NCI-H748 (cell line): ENCODE measurements at regions not wholly inside any gene's neighbourhood (a gene's known extent, or its start where the extent isn't known, plus 50 kb on each side); places are given as distances from the start of the nearest gene placed in this dataset.

Experiments
- DNase-seq: peaks from one replicate; lab custom pipeline; 2025; ENCODE audit not compliant: unreplicated experiment; lab: John Stamatoyannopoulos, UW

DNA sequence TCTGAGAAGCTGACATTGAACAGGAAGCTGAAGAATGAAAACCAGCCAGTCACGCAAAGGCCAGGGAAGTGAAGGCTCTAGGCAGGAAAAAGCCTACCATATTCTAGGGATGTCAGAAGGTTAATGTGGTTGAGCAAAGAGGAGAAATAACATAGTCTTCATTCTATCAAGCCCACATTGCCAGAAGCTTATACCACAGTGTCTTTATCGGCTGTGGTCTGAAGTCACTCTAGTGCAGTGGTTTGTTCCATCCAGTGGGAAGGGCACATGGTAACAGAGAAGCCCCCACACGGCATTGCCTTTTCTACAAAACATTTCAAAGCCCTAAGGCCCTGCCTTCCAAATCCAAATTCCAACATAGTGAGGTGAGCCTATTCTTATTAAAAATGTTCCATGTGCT is 311.3 kb downstream of the TNS1 start:
- no peak for DNase-seq

- DNase-seq, result no peak
Measured at GRCh38 chr2:217689053-217689452, 313.7 kb downstream of the TNS1 start.

DNA sequence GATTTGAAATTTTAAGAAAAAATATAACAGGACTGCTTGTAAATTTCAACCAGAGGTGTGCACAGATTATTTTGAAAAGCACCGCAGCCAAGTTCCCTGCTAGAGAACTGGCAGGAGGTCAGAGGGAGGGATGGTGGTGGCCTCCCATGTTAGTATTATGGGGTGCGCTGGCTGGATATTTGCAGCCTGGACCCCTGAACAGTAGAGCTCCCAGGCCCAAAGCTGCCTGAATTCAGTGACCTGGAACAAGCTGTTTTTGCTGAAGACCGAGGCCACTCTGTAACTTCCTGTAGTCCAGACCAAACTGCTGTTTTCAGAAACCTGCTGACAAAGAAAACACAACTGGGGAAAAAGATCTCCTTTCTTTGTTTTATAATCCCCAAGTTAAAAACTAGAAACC is 314.3 kb downstream of the TNS1 start:
- DNase-seq, result no peak

DNA sequence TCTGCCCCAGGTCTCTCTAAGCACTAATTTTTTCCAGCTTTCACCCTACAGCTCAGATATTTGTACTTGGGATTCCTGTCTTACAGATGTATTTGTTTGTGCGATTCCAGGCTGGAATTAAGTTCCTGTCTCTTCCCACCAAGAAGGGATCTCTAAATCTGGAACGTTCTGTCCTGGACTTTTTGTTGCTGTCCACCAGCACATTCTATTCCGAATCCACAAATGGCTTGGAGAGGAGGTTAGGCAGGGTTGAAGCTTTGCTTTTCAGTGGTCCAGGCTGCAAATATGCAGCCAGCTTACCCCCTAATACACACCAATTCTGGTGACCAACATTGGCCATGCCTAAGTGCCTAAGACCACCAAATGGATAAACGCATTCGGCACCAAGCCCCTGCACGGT is 315.0 kb downstream of the TNS1 start:
- DNase-seq, result no peak

DNA sequence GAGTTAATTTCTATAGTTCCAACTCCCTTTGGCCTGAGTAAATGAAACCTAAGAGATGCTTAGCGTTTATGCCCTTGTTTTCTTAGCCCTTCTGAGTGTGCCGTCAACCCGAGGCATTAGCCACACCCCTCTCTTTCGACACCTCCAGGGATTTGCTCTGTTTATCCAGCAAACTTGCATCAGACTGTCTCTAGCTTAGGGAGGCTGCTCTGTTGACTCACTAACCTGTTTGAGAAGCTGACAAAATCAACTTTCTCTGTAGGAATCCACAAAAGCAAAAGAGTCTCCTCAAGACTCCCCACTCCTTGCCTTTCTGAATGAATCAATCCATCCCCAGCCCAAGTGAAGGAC is 317.6 kb downstream of the TNS1 start:
- peak; percentile 39 for DNase-seq

DNA sequence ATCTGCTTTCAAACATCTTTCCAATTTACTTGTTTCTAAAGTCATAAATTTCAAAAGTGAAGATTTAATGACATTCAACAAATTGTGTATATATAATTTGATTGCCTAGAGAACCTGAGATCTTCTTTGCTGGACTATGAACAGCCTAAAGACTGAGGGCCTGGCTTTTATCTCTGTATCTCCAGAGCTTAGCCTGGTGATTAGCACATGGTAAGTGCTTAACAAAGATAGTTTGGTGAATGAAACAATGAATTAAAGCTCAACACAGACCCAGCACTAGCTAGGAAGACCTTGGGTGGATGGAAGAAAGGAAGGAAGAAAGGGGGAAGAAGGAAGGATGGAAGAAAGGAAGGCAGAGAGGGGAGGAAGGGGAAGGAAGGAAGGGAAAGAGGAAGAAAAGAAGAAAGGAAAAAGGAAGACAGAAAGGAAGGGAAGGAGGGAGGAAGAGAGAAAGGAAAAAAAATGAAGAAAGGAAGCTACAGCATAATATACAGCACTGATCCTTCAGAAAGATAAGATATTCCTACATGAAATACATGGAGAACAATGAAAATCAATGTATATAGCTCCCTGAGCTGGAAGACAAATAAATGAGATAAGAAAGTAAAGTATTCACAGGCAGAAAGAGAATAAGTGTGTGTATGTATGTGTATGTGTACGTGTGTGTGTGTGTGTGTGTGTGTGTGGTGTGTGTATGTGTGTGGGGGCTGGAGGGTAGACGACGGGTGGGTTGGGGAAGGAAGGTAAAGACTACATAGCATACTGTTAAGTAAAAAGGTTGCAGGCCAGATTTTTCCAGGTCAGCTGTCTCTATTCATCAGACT is 318.2 kb downstream of the TNS1 start:
- no peak for DNase-seq

- no peak for DNase-seq
Measured at GRCh38 chr2:217683106-217683870, 319.5 kb downstream of the TNS1 start.

GRCh38 chr2:217681791-217682190 is 321.0 kb downstream of the TNS1 start:
- no peak for DNase-seq

DNA sequence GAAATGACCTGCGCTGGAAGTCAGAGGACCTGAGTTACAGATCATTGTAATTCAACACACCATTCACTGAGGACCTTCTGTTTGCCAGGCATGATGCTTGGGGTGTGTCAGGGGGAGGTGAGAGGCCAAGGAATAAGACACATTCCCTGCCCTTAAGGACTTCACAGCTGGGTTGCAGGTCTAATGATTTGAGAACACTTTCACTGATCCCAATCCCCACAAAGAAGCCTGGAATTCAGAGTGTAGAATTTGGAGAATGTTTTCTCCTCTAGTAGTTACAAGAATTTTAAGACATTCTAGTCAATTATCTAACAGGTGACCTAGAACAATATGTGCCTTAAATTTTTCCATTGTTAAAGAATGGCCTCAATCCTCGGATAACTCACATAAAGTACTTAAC is 322.4 kb downstream of the TNS1 start:
- DNase-seq, result no peak

DNA sequence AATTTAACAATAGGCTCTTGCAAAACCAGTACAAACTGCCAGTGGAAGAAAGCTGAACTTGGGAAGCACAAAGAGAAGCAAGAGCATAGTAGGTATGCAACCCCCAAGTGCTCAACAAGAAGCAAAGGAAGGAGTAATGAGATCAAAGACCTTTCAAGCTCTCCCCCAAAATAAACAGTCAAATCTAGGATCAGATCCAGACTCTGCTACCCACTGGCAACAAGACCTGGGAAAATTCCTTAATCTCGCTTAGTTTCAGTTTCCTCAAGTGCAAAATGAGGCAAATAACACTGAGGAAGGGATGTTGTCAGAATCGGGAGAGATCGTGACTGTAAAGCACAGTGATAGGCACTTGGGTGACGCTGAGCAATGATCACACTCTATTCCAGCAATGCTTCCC is 329.2 kb downstream of the TNS1 start:
- DNase-seq, result no peak

- DNase-seq, result no peak
Measured at GRCh38 chr2:217672472-217672871, 330.3 kb downstream of the TNS1 start.

DNA sequence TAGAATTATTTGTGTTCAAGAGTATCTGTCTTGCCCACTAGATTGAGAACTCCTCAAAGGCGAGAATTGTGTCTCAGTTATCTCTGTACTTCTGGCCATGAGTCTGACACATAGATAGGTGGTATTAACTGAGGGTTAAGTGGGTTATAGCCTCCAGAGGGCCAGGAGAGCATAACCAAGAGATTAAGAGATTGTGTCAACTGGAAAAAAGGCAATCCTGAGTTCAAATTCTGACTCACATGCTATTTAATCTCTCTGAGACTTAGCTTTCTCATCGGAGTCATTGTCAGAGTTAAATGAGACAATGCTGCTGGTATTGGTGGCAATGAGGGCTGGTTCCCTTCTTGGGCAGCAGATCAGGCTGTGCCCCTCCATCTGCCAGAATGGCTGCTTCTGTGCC is 330.9 kb downstream of the TNS1 start:
- DNase-seq, result no peak

- no peak for DNase-seq
Measured at GRCh38 chr2:217671075-217671474, 331.7 kb downstream of the TNS1 start.

DNA sequence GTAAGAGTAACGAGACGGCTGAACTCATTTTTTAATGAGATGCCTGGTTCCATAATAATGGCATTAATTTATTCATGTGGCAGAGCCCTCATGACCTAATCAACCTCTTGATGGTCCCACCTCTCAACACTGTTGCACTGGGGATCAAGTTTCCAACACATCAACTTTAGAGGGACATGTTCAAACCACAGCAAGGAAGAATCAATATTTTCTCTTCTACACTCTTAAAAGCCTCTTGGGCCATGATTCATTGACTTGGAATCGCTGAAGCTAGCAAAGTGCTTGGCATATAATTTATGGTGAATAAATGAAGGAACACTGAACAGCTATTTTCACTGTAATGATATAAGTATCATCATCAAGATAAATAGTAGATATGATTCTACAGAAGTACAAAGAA is 333.0 kb downstream of the TNS1 start:
- DNase-seq, result no peak

GRCh38 chr2:217667512-217667911 is 335.3 kb downstream of the TNS1 start:
- DNase-seq, result no peak

GRCh38 chr2:217667035-217667434 is 335.8 kb downstream of the TNS1 start:
- no peak for DNase-seq

DNA sequence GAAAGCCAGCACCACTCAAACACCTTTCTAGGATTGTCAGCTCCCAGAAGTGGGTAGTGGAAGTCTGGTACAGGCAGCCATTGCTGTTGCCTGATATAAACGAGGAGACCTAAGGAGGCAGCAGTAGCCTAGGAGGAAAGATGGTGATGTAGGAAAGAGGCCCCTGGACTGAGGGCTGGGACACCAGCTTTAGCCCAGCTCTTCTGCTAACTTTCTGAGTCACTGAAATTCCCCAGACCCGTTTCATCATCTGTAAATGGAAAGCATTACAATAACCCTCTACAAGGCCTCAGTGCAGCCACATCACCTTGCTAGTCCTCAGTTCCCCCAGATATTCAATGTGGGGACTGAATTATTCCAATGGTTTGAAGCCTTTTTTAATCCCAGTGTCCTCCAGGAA is 336.5 kb downstream of the TNS1 start:
- DNase-seq, result no peak

DNA sequence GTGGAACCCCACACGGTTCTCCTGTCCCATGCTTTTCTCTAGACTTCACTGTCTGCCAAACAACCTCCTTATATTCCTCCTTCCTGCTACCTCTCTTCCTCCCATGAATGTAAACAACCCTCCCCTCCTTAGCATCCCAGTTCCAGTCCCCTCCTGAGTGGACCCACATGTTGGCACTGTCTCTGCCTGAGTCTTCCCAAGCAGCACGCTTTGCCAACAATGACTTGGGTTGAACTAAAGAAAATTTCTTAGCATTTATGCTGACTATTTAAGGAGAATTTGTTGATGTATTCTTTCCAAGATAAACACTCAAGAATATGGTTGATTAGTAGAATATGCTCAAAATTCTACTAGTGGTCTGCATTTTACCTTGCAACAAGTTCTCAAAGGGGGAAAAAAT is 338.0 kb downstream of the TNS1 start:
- DNase-seq, result no peak

GRCh38 chr2:217662984-217663602 is 339.7 kb downstream of the TNS1 start:
- no peak for DNase-seq

DNA sequence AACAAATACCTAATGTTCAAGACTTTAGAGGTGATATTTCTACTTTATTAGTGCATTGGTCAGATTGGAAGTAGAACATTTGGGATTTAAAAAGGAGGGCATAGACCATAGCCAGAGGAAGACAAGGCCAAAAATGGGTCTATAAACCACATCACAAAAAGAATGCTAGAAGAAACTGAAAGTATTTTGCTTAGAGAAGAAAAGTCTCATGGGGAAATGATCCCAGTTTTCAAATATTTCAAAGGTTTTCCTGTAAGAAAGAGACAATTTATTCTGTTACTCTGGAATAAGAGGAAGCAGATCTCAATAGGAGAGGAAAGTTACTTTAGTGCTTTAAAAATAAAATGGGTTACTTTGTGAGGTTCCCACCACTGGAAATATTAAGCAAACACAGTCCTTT is 341.4 kb downstream of the TNS1 start:
- no peak for DNase-seq

- no peak for DNase-seq
Measured at GRCh38 chr2:217660423-217660822, 342.4 kb downstream of the TNS1 start.

GRCh38 chr2:217658806-217659205 is 344.0 kb downstream of the TNS1 start:
- no peak for DNase-seq
